Stimulated activated CD4-positive, alpha-beta T cell treated with anti-CD3 and anti-CD28 coated beads, Interleukin-2, amount 100 ng/mL, for 24 hours (primary cell): ENCODE measurements at regions not wholly inside any gene's neighbourhood (a gene's known extent, or its start where the extent isn't known, plus 50 kb on each side); places are given as distances from the start of the nearest gene placed in this dataset.
"Not testable (repeated sequence)": the region's sequence is repeated elsewhere in the genome, so short reads cannot be mapped to it uniquely, and the experiment has no call there.

Experiments
- DNase-seq, 2 donors: peaks; one replicate each; pipeline ENCODE4 v3.0.0-alpha.2; 2020

DNA sequence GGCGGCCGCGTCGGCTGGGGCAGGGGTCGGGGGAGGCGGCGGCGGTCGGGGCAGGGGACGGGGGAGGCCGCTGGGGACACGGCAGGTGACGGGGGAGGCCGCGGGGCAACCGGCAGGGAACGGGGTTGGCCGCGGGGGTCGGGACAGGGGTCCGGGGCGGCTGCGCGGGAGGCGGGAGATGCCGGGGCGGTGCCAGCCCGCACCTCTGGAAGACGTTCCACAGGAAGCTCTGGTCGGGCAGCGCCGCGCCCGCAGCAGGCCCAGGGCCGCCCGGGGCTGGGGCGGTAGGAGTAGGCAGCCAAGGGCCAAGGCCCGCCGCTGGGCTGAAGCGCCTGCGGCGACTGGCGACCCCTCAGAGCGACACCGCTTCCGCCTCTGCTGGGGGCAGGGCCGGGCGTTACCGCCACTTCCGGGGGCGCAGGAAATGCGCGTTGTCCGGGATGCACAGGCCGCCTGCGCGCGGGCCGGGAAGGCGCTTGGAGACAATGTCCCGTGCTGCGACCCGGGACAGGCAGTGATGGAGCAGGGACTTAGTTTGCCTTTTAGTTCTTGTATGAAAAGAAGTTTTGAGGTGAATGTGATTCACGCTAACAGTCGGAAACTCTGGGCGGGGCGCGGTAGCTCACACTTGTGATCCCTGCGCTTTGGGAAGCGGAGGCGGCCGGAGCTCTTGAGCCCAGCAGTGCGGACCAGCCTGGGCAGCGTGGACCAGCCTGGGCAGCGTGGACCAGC lies 110.0 kb upstream of the LPCAT1 start:
- peak; percentile 78 to 82 for DNase-seq

DNA sequence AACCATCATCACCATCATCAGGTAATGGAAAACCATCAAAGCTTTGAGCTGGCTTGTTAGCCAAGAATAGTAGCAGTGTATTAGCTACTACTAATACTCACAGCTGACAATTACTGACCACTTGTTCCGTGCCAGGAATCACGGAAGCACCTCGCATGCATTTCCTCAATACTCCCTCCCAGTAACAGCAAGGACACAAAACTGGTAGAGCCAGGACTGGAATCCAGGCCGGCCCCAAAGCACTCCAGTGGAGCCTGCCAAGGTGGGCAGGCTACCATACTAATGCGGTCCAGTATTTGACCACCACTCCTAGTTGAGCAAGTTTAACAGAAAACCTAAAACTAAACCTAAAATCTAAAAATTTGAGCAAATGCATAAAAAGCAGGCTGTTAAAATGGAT lies 107.2 kb upstream of the LPCAT1 start:
- not testable (repeated sequence) for DNase-seq

DNA sequence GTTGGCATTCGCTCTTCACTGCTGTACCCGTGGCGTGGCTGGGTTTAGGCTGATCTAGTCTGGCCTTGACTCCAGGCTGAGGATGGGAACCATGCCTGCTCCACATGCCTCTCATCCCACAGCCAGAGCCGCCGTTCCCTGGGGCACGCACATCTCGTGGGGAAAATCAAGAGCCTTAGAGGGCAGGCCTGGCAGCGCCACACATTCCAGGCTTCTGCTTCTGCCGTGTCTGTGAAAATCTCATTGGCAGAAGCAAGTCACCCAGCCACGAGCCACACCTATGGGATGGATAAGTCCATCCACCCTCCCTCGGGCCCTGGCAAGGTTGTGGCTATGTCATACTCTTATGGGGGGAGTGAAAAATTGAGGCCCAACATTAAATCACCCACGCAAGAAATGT lies 102.6 kb upstream of the LPCAT1 start:
- not testable (repeated sequence) for DNase-seq

DNA sequence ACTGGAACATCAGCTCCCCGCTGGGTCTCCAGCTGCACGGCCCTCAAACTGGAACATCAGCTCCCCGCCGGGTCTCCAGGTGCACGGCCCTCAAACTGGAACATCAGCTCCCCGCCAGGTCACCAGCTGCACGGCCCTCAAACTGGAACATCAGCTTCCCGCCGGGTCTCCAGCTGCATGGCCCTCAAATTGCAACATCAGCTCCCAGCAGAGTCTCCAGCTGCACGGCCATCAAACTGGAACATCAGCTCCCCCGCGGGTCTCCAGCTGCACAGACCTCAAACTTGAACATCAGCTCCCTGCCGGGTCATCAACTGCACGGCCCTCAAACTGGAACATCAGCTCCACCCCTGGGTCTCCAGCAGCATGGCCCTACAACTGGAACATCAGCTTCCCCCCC lies 95.8 kb upstream of the LPCAT1 start:
- not testable (repeated sequence) for DNase-seq

DNA sequence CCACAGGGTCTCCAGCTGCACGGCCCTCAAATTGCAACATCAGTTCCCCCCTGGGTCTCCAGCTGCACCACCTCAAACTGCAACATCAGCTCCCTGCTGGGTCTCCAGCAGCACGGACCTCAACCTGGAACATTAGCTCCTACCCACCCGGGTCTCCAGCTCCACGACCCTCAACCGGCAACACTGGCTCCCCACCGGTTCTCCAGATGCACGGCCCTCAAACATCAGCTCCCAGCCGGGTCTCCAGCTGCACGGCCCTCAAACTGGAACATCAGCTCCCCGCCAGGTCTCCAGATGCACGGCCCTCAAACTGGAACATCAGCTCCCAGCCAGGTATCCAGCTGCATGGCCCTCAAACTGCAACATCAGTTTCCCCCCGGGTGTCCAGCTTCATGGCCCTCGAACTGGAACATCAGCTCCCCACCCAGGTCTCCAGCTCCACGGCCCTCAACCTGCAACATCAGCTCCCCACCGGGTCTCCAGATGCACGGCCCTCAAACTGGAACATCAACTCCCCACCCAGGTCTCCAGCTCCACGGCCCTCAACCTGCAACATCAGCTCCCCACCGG lies 94.6 kb upstream of the LPCAT1 start:
- not testable (repeated sequence) for DNase-seq

DNA sequence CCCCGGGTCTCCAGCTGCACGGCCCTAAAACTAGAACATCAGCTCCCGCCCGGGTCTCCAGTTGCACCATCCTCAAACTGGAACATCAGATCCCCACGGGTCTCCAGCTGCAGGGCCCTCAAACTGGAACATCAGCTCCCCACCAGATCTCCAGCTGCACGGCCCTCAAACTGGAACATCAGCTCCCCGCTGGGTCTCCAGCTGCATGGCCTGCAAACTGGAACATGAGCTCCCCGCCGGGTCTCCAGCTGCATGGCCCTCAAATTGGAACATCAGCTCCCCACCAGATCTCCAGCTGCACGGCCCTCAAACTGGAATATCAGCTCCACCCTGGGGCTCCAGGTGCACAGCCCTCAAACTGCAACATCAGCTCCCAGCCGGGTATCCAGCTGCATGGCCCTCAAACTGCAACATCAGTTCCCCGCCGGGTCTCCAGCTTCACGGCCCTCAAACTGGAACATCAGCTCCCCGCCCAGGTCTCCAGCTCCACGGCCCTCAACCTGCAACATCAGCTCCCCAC lies 93.5 kb upstream of the LPCAT1 start:
- DNase-seq = not testable (repeated sequence)

DNA sequence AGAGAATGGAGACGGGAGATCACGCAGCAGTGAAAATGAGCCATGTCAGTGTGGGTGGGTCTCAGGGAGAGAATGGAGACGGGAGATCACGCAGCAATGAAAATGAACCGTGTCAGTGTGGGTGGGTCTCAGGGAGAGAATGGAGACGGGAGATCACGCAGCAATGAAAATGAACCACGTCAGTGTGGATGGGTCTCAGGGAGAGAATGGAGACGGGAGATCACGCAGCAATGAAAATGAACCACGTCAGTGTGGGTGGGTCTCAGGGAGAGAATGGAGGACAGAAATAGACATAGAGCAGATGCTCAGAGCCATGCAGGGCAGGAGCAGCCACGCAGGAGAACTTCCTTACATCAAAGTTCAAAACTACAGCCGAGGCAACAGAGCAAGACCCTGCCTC lies 89.8 kb upstream of the LPCAT1 start:
- not testable (repeated sequence) for DNase-seq

DNA sequence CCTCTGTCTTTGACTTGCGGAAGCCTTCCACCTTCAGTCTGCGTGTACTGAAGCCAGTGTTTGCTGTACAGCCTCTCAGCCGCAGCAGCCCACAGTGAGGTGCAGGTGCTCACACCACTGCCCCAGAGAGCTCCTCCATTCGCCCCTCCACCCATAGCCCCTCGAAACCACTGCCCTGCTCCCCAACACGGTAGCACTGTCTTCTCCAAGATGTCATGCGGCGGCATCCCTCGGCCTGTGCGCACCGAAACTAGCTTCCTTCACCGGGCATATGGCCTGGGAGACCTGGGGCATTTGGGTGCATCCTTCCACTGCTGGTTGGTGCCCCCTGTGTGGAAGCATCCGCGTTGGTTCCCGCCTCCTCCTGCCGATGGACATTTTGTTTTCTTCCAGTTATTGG lies 86.8 kb upstream of the LPCAT1 start:
- DNase-seq = not testable (repeated sequence)

DNA sequence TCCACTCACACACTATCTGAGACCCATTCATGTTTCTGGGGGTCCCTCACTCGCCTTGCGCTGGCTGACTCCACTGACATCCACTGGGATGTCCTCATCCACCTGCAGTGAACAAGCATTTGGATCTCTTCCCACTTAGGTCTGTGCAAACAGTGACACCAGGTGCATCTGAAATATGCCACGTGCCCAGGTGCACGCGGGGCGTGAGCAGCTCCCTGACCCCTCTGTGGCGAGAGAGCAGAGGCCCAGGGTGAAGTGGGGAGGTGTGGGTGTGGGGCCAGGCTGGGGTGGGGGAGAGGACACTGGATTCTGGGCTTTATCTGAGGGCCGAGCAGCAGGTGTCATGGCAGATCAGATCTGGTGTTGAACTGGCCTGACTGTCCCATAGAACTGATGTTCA lies 85.4 kb upstream of the LPCAT1 start:
- not testable (repeated sequence) for DNase-seq

DNA sequence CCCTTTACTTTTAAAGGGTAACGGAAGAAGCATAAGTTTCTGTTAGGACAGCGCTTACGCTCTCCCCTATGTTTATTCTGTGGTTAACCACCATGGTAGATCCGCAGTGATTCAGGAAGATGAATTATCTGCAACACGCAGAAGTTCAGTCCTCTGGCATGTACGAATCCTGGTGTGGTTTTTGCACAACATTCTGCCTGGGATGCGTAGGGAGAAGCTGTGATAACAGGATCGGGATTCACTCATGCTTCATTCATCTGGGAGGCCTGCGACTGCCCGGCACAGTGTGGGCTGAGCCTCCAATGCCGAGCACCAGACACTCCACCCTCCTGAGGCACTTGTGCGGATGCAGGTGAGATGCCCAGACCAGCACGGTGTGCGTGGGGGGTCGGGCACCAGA lies 84.6 kb upstream of the LPCAT1 start:
- DNase-seq = not testable (repeated sequence)

DNA sequence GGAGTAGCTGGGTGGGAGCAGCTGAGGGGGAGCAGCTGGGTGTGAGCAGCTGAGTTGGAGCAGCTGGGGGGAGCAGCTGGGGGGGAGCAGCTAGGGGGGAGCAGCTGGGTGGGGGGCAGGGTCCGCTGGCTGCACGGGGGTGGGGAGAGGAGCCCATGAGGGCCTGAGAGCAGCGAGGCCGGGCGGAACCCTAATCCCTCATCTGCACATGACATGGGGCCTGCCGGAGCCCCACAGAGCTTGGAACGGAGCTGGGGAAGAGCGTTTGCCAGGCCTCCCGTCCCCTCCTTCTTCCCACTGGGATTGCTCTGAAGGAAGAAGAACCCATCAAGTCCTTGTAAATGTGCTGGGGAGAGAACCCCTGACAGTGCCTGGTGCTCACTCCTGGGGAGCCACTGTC lies 83.2 kb upstream of the LPCAT1 start:
- not testable (repeated sequence) for DNase-seq

DNA sequence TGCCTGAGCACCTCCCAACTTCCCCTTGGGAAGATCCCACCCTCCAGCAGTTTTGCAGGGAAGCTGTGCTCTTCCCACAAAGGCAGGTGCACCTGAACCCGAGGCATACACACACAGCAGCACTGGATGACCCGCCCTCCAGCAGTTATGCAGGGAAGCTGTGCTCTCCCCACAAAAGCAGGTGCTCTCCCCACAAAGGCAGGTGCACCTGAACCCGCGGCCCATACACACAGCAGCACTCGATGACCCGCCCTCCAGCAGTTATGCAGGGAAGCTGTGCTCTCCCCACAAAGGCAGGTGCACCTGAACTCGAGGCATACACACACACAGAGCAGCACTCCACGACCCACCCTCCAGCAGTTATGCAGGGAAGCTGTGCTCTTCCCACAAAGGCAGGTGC lies 80.2 kb upstream of the LPCAT1 start:
- not testable (repeated sequence) for DNase-seq

DNA sequence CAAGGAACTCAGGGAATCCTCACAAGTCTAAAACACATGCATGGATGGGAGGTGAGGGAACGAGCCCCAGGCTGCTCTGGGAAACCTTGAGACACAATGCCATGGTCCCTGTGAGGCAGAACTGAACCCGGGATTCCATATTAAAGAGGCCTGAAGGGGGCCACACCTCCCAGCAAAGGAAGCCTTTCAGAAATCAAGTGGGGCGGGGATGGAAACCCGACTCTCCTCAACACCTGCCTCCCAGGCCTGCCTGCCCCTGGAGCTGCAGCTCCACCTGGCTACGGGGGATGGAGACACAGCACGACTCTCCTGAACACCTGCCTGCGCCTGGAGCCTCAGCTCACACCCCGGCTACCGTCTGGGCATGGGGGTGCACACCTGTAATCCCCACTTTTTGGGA lies 77.8 kb upstream of the LPCAT1 start:
- DNase-seq = peak in 1 of 2 donors; percentile 4

DNA sequence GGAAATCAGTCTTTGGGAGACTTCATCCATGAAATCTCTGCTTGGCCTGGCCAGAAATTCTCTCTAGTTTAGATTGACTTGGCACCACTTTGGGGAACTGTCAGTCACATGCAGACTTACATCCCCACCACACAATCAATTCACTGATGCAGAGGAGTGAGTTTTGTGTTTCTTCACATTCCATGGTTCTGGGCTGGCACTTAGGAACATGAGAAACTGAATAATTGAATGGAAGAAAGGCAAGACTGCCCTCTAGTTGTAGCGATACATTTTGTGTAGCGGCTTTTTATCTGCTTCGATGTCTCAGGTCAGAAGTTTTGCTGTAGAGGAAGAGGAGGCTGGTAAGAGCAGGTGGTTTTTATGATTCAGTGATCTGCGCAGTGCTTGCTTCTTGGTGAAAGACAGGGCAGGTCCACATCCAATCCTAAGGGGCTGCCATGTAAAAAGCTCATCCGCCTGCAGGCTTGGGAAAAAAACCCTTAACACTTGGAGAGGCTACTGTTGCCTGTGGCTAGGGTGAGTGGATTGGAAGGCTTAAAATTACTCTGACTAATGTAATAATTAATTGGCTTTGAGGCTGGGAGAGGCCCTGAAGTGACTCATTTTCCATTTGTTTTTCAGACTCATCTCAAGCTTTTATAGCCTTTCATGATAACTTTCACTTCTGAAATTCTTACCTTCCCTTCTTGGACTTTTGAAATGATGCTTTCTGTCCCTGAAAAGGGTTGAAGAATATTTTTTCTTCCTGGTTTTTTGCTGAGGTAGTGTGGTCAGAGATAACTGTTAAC lies 75.4 kb upstream of the LPCAT1 start:
- not testable (repeated sequence) for DNase-seq

DNA sequence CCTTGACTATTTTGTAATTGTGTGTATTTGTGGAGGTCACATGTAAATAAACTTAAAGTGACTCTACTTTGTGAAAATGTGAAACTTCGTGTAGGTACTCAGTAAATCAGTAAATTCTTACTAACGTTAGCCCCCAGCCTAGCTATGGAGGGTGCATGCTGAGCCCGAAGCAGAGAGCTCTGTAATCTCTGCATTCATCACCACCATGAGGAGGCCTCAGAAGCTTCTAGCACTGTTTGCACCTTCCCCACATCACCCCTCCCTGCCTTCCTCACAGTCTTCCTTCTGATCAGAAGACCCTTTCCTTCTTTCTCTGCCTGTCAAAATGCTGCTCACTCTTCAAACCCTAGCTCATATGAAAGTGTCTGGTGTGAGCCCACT lies 73.3 kb upstream of the LPCAT1 start:
- DNase-seq = not testable (repeated sequence)

DNA sequence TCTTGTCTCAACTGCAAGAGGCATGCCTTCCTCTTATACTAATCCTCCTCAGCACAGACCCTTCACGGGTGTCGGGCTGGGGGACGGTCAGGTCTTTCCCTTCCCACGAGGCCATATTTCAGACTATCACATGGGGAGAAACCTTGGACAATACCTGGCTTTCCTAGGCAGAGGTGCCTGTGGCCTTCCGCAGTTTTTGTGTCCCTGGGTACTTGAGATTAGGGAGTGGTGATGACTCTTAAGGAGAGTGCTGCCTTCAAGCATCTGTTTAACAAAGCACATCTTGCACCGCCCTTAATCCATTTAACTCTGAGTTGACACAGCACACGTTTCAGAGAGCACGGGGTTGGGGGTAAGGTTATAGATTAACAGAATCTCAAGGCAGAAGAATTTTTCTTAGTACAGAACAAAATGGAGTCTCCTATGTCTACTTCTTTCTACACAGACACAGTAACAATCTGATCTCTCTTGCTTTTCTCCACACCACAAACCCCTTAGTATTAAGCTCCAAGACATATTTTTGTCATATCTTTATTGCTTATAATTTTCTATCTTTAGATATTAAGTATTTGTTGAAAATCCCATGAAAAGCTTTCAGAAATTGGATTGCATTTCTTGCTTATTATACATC lies 72.8 kb upstream of the LPCAT1 start:
- not testable (repeated sequence) for DNase-seq

DNA sequence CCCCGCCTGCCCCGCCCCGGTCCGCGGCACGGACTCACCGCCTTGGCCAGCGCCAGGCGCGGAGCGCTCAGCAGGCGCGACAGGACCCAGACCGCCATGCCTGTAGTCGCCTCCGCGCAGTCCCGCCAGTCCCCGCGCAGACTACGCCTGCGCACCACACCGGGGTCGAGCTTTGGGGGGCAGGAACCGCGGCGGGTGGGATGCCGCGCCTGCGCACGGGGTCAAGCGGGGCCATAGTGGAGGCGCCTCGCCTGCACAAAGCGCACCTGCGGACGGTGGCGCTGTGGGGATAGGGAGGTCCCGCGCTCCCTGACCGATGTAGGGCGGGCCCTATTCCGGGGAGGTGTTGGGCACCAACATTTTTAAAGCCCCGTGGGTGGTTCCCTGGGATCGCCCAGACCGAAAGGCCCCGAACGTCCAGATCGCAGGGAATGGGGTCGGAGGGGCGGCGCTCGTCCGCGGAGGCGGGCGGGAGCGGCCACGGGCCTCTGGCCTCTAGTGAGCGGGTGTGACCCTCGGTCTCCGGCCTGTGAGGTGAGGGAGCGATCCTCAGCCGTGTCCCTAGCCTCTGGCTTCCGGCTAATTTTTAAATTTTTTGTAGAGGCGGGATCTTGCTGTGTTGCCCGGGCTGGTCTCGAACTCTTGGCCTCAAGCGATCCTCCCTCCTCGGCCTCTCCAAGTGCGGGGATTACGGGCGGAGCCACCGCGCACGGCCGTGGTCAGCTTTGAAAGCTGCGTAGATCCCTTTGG lies 70.8 kb upstream of the LPCAT1 start:
- DNase-seq = peak; percentile 75

DNA sequence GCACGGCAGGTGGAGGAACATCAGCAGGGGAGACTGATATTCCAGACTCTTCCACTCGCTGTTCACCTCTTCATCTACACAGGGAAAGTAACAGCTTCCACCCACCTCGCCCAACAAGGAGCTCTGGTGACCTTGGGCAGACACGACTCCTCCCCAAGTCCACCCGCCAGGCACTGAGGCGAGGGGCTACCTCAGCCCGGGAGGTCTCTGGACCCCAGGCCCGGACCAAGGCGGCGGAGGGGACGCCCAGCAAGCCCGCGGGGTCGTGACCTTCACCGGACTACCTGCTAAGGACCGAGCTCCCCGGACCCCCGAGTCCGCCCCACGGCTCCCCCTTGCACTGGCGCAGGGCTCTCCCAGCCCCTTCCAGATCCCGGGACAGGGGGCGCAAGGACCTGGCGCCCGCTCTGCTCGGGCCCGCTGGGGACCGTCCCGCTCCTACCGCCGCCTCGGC lies 70.2 kb upstream of the LPCAT1 start:
- DNase-seq = no peak

DNA sequence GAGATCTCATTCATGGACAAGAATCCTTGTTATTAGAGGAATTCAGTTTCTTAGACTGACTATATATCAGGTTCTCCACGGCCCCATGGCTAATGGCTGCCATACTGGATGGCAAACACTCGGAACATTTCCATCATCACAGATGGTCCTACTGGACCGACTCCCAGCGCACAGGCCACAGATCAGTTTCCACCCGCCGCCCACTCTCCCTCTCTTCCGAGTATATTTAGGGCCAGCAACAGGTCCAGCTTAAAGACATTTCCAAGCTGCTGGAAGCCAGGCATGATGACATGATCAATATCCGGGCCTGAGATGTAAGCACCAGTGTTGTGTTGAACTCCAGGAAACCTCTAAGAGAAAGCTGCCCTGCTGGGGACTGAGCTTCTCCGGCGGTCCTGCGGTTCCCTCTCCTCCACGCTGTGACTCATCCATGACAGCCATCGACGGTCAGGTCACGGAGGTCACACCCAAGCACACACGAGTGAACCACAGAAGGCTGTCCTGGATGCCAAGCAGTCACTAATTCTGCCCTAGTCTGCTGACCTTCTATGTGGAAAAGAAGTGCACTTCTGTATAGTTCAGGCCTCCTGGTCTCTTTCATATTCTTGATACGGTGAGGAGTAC lies 64.4 kb upstream of the LPCAT1 start:
- not testable (repeated sequence) for DNase-seq

DNA sequence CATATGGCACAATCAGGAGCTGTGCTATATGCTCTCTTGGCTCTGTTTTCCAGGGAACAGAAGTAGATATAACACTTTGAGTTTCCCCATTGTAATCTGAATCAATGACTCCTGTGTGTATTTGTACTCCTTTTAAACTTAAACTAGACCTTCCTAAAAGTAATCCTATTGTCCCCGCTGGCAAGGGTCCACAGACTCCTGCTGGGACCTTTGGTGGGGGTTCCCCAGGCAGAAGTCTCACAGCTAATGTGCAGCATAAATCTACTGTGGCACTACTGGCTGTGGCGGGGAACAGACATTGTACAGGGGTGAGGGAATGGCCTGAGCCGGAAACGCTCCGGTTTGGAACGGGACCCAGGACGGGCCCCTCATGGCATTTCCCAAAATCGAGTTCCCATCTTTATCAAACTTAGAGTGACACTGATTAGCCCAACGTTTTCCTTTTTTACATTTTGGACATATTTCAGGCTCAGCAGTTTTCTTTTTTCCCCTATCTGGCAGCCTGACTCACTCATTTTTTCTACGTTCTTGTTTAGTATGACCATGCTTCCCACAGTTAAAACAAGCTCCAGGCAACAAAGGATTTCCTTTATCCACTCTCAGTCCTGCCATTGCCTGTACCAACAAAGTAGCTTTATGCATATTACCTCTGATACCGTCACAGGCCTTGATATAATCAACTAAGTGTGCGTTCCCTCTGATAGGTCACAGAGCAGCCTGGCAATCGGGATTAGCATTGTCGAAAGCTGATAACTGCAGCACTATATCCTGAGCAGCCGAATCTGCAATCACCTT lies 59.5 kb upstream of the LPCAT1 start:
- DNase-seq = not testable (repeated sequence)

DNA sequence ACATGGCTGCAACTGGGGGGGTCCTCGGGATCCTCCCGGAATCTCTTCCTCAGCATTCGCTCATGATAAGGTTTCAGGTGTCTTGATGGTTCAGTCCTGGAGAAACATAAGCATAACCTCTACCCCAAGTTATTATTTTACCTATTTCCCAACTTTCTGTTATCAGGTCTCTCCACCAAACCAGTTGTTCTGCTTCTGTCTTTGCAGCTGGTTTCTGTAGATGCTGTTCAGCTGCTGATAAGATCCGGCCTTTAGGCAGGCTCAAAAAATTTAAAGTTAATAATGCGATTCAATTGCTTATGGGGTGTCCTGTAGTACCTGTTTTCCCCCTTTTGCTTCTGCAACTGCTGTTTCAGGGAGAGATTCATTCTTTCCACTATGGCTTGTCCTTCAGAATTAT lies 55.6 kb upstream of the LPCAT1 start:
- DNase-seq = not testable (repeated sequence)
